ENCODE measurements at regions not wholly inside any gene's neighbourhood (a gene's known extent, or its start where the extent isn't known, plus 50 kb on each side); places are given as distances from the start of the nearest gene placed in this dataset.

DNA sequence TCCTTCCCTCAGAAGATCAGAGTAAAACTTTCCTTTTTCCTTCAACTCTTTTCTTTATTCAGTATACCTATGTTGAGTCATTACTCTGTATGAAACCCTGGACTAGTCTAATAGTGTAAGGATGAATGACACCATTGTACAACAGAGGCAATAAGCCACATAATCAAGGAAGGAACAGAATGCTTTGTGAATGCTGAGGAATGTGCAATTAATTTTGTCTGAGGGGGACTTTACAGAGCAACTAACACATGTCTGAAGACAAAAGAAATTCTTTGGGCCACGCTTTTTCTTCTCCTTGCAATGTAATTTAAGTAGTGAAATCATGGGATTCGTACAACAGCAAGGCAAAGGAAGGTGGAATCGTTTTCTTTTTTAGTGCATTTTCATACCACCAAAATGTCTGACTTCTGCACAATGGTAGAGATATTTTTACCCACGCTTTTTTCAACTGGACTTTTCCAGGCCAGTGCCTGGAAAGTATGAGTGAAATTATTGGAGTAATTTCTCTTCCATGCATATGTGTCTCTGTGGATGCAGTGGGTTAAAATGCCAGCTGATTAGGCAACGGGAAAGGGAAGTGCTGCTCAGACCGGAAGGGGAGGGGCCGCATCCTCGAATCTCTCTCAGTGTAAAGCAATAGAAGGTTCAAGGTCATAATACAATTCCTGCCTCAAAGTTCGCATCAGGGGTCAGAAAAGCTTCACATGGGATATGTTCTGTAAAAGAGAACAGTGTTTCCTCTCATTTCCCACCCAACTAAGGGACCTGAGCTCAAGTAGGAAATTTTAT, 89.9 kb upstream of the MTHFD1L start:
- TF ChIP-seq, protein P1, sequence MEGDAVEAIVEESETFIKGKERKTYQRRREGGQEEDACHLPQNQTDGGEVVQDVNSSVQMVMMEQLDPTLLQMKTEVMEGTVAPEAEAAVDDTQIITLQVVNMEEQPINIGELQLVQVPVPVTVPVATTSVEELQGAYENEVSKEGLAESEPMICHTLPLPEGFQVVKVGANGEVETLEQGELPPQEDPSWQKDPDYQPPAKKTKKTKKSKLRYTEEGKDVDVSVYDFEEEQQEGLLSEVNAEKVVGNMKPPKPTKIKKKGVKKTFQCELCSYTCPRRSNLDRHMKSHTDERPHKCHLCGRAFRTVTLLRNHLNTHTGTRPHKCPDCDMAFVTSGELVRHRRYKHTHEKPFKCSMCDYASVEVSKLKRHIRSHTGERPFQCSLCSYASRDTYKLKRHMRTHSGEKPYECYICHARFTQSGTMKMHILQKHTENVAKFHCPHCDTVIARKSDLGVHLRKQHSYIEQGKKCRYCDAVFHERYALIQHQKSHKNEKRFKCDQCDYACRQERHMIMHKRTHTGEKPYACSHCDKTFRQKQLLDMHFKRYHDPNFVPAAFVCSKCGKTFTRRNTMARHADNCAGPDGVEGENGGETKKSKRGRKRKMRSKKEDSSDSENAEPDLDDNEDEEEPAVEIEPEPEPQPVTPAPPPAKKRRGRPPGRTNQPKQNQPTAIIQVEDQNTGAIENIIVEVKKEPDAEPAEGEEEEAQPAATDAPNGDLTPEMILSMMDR (IDR thresholded peaks at IDR 0.05; ENCODE audit: low read length) = no peak
- no peak for TF ChIP-seq EZH2phosphoT487 (IDR thresholded peaks at IDR 0.05; ENCODE audit: low read length)
